Peyer's patch (tissue), 4 donors: ENCODE measurements at regions not wholly inside any gene's neighbourhood (a gene's known extent, or its start where the extent isn't known, plus 50 kb on each side); places are given as distances from the start of the nearest gene placed in this dataset.
"Not testable (repeated sequence)": the region's sequence is repeated elsewhere in the genome, so short reads cannot be mapped to it uniquely, and the experiment has no call there.

Experiments used
- CTCF ChIP-seq, 6 experiments: fragments of 450-650 bp in 4 of 6; fragments of 200-600 bp in 2 of 6; sonication (generic) in 1 of 6; IDR thresholded peaks; one replicate each; pipeline ENCODE4 v1.5.1; 2017 to 2019; ENCODE audit warnings: antibody characterized with exemption in 6 of 6, mild to moderate bottlenecking in 3 of 6, moderate library complexity in 1 of 6
- POLR2A ChIP-seq, 2 donors: fragments of 450-650 bp; IDR thresholded peaks; one replicate each; pipeline ENCODE4 v1.5.1; 2017; ENCODE audit warnings: antibody characterized with exemption in 2 of 2, mild to moderate bottlenecking in 2 of 2, moderate library complexity in 2 of 2

GRCh38 chr2:118572380-118572779 is 275.1 kb downstream of the EN1 start:
- TF ChIP-seq CTCF, POLR2A (IDR thresholded peaks at IDR 0.05): not testable (repeated sequence)
